Fibroblast of skin of left quadriceps (primary cell): ENCODE measurements at regions not wholly inside any gene's neighbourhood (a gene's known extent, or its start where the extent isn't known, plus 50 kb on each side); places are given as distances from the start of the nearest gene placed in this dataset.
"Not testable (repeated sequence)": the region's sequence is repeated elsewhere in the genome, so short reads cannot be mapped to it uniquely, and the experiment has no call there.

Source experiments
- DNase-seq, 2 experiments: peaks; one replicate each; pipeline ENCODE4 v3.0.0-alpha.2; 2013; ENCODE audit warnings: low read depth in 2 of 2

DNA sequence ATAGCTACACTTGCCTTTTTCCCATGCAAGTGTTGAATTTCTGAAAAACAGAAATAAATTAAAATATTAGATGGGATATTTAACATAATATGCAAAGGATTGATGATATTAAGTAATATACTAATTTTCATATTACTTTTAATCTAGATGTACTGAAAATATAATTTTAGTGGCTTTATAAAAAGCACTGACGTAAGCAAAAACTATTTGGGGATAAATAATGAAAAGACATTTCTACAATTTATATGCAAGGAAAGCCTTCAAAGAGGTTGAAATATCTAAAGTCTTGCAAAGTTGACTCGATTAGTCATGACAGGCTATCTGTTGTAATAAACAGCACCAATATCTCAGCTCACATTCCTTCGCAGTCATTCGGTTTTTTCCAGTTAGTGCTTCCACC lies 94.9 kb upstream of the ABCB5 start:
- no peak for DNase-seq

DNA sequence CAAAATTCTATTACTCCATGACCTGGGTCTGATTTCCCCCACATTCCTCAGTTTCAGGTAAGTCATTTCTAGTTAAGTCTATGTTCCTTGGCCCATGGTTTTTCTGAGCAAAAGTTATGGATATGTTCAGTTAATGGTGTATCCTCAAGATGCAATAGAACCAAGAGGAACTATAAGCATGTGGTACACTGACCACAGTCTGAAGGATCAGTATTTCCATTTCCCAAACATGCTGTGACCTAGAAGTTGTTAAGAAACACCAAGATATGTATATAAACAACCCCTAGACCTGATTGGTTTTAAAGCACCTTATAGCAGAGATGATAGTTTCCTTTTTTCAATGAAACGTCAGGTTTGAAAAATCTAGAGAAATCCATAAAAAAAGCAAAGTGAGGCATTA lies 94.2 kb upstream of the ABCB5 start:
- DNase-seq, result no peak

DNA sequence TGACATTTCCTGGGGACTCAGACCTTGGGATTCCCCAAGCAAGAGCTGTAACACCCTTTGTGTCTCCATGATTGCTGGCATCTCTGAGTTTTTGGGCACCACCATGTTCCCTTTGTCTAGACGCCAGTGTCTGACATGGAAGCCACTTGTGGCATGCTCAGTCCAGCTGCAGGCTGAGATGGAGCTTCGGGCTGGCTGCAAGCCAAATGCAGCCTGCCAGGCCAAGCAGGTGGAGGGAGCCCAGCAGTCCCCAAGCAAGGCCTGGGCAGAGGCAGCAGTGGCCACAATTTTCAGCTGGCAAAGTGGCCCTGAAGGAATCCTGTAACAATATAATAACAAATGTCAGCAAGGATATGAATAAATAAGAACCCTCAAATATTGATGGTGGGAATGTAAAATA lies 86.2 kb upstream of the ABCB5 start:
- DNase-seq, result no peak

DNA sequence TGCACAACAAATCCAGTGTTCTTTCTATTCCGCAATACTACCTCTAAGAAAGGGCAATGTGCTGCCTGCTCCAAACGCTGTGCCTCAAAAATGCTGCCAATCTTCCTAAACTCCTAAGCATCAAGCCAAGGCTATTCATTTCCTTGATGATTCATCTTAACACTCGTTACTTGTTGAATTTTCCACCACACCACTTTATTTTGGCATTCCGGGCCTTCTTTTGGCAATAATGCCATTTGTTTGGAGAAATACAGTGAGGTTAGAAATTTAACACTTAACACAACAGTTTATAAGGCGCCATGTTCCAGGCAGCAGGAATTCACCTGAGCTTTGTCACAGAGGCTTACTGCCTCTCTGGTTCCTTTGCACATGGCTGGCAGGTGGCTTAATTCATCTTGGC lies 82.6 kb upstream of the ABCB5 start:
- no peak for DNase-seq

DNA sequence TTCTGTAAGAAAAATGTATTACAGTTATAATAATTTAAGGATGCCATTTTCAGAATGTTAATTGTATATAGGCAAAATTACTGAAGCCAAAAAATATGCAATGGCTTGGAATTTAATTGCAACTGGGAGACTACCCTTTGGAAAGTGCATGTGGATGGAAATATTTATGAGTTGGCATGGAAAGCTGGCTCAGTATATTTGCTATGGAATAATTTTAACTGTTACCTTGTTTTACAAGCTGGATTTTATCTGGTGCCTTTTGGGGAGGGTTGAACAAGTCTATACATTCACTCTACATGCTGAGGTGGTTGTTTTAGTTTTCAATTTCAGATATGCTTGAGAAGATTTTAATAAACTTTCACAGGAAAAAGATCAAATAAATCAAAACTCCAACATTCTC lies 80.9 kb upstream of the ABCB5 start:
- DNase-seq, result no peak

DNA sequence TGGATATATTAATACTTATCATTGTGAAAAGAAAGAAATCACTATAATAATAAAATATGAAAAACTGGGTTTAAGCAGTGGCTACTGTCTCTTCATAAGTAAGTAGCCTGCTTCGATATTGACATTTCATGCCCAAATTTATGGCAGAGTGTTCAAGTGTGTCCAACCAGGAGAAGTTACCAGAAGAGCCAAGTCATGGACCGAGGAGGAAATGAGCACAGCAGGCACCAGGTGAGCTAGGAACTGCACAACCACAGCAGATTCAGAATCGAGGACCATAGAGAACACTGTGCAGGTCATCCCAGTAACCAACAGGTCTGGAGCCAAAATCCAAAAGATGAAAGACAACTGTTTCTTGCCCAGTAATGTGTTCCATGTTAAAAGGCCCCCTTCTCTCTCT lies 79.9 kb upstream of the ABCB5 start:
- DNase-seq, result no peak

DNA sequence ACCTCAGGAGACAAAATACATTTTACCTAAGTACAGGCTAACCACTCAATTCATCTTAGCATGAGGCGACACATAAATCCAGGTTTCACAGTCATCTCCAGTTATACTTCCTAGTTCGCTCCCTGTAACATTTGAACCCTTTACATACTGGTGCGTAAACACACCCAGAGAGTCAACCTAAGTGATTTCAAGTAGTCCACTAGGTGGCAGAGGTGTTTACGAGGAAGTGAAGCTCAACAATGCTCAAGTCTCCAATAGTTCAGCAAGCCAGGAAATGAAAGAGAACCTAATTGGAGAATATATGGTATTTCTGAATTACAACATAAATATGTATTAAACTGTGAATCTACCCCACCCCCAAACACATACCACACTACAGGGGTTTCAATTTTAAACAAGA lies 76.3 kb upstream of the ABCB5 start:
- DNase-seq, result no peak

DNA sequence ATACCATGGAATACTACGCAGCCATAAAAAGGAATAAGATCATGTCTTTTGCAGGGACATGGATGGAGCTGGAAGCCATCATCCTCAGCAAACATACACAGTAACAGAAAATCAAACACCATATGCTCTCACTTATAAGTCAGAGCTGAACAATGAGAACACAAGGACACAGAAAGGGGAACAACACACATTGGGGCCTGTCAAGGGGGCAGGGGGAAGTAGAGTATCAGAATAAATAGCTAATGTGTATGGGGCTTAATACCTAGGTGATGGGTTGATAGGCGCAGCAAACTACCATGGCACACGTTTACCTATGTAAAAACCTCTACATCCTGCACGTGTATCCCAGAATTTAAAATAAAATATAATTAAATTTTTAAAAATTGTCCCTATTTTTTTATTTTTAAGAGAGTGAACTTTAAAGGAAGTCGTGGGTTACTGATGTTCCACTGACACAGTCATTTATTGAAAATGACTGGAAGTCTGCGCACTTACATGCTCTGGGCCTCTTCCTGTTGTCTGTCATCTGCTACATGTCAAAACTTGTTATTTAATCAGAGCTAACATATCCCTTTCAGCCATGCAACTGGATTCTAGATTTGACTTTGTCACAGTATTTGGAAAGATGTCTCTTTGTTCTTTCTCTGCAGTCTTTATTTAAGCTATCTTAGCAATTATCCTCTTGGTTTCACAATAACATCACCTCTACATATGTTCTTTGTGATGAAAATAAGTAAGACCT lies 73.7 kb upstream of the ABCB5 start:
- no peak for DNase-seq

DNA sequence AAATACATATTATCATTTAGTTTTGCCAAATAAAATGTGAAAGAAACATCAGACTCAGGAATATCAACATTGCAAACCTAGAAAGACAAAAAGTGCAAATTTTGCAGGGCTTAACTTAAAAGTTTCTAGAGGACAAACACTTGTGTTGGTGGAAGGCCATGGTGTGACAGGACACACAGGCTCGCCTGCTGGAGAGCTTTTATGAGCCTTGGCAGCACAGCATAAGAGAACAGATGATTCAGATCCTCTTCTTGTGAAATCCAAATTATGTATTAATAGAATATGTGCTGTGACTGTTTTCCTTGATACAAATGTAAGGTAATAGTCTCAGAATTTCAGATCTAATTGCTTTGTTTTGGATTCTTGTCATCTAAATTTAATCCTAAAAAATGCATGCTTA lies 72.9 kb upstream of the ABCB5 start:
- peak in 1 of 2 experiments; percentile 1 for DNase-seq

DNA sequence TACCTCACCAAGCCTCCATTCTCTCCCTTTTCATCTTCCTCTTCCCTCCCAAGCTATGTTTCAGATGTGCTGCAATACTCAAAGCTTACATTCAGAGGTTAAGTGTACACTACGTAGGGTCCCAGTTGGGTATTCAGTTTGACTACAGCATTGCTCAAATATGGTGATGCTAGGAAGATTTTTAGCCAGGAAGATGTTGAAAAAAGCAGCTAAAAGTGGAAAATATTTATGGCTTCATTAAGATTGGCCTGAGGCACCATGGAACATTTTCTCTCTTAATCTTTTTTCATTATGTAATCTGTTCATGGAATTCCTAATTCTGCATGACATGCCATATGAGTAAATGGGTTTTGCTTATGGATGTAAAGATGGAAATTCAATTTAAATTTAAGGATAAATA lies 72.0 kb upstream of the ABCB5 start:
- no peak for DNase-seq

DNA sequence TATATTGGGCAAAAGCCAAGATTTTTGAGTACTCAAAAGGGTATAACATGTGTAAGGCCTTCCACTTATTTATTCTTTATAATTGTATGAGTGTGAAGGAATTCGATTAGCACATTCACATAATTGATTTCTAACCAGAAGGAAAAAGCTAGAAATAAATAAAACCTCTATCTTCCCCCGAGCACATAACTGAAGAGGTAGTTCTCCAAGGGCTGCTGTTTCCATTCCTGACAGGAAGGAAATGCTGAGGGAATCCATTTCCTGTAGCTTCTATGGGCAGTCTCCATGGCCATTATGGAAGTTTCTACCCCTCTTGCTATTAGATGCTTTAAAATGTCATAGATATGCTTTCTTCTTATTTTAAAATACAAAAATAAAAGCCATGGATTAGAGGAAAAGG lies 70.5 kb upstream of the ABCB5 start:
- no peak for DNase-seq

DNA sequence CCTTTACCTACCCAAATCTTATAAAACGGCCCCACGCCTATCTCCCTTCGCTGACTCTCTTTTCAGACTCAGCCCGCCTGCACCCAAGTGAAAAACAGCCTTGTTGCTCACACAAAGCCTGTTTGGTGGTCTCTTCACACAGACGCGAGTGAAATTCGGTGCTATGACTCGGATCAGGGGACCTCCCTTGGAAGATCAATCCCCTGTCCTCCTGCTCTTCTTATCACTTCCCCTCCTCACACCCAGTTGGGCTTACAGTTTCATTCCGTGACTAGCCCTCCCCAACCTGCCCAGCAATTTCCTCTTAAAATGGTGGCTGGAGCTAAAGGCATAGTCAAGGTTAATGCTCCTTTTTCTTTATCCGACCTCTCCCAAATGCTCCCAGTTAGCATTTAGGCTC lies 68.5 kb upstream of the ABCB5 start:
- not testable (repeated sequence) for DNase-seq

DNA sequence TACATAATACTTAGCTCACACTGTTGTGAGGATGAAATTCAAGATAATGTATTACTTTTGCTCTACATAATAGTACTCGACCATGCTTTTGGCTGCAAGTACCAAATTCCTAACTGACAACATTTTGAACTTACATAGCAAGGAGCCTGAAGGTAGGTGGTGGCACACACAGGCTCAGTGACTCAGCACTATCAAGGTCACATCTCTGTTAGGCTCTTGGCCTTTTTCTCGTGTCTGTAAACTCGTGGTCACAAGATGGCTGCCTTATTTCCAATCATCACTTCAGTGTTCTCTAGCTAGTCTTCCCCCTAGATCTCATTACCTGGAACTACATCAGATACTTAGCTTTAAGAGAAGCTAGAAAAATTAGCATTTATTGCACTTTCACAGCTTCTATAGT lies 61.4 kb upstream of the ABCB5 start:
- DNase-seq, result no peak

DNA sequence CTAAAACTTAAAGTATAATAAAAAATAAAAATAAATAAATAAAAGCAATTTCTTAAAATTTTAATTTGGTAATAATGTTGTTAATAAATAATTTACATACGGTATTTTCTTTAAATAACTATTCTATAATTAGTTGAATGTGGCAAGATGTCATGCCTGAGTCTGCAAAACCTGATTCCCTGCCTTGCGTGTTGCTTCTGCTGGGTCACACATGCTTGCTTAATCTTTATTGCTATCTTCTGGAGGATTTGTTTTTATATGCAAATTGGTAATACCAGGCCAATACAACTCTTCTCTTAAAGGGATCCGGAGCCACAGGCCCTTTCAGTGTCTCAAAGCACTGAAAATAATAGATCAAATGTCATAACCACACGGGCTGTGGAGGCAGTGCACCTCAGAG lies 59.4 kb upstream of the ABCB5 start:
- DNase-seq, result no peak

DNA sequence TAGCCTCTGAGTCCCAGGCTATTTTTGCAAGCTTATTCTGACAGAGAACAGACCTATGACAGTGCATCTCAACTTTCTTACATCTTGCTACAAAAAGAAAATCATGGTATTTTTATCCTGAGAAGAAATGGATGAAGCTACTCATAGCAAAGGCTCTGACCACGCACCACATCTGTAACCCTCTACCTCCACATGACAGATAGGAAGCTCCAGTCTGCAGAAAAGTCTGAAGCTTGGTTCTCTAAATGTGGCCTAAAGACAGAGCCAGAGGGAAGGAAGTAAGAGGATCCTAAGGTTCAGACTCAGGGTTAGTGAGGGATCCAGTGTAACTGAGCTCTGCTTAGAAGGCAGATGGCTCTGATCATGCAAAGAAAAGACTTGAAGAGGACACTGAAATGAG lies 58.4 kb upstream of the ABCB5 start:
- no peak for DNase-seq

DNA sequence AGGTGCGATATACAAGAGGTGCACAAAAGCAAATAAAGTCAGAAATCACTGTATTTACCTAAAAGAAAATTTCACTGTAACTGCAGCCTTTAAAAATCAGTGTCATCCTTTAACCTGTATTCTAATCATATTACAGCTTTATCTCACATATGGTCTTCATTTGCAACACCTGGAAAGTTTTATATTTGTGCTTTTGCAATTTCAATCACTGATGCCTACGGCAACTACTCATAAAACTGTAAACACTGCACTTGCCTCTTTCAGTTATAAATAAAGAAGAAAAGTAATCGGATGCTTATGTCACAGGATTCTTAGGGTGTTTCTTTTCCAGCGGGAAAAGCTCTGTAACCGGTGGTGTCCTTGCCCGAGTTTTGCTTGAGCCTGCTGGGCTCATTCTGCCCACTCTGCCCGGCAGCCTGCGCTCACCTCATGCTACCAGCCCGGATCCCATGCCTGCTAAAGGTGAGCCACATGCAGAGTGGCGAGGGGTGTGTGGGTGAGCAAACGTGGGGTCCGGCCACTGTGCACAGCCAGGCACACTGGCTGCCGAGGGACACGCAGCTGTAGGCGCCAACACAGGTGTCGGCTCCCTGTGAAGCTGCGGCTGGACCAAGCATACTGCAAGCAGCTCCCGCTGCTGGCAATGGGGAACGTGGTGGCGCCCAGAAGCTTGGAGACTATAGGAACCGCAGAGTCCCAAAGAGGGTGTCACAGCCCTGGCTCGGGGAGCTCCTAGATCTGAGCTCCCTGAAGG lies 56.3 kb upstream of the ABCB5 start:
- DNase-seq, result no peak

DNA sequence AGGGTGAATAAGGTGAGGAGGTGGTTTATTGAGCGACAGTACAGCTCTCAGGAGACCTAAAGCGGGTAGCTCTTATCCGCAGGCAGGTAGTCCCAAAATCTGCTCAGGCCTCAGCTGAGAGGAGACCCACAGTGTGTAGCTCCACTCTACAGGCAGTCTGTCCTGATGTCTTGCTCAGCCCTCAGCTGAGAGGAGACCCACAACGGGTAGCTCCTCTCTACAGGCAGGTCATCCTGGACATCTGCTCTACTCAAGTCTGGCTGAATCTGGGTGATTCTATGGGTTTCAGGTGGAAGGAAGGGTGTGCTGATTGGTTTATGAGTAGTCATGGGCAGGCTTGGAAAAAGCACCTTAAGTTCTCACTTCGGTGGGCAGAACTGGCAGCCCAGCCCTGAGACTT lies 55.6 kb upstream of the ABCB5 start:
- no peak for DNase-seq

DNA sequence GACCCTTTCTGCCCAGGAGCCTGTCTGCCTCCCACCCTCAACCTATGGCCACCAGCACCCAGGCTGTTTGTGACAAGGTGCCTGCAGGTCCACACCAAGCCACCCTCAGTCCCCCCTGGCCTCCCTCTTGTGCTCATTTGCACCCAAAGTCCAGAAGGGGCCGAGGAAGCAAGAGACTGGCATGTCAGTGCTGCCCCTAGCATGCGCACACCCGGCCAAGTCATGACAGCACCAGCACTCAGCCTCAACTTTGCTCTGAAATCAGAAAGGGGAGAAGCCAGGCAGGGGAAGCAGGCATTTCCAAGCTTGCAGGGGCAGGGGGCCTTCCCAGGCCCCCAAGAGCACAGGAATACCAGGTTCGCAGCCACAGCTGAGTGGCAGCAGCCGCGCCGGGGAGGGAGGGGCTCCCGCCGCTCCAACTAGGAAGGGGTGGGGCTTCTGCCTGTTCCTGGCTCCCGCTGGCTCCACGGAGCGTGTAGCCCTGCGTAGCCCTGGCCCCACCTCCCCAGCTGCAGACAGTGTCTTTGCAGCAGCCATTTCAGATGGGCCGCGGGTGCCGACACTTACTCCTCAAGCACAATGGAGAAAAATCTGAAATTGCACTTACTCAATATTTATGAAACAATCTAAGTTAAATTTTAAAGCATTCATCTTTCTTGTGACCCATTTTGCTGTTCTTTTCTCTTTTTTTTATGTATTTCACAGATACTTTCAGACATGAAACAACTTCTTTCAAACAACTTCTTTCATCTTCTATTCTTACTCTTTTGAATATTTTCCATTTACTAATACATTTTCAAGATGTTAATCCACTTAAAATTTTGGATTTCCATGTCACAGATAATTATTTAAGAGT lies 54.9 kb upstream of the ABCB5 start:
- DNase-seq, result no peak

DNA sequence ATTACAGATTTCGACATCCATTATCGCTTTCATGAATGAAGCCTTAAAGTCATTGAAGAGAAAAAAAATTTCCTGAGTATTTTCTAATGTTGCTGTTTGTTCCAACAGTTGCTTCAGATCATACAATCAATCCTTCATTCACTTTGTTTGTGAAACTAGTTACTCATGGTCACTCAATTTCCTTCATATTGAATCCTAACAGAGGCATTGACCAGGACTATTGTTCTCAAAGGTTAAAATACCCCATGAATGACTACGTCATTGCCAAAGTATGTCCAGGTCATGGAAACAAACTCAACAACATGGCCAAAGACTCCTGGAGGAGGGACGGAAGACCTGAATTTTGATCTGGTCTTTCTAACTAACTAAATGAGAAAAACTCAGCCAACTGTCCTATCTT lies 54.0 kb upstream of the ABCB5 start:
- no peak for DNase-seq

DNA sequence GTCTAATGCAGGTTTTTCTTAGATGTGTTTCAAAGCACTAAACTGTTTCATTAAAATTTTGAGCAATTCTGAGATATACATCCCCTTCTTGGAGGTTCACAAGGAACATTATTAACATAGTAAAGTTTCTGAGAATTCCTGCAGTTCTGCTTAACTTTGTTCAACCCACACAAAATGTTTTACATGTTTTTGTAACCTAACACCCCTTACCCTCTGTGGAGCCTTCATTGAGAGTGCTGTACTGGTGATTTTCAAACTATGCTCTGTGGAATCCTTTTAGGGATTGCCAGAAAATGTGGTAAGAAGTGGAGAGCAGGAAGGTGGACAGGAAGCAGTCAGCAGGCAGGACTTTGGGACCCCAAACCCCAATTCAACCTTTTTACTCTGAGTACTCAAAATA lies 53.6 kb upstream of the ABCB5 start:
- no peak for DNase-seq

DNA sequence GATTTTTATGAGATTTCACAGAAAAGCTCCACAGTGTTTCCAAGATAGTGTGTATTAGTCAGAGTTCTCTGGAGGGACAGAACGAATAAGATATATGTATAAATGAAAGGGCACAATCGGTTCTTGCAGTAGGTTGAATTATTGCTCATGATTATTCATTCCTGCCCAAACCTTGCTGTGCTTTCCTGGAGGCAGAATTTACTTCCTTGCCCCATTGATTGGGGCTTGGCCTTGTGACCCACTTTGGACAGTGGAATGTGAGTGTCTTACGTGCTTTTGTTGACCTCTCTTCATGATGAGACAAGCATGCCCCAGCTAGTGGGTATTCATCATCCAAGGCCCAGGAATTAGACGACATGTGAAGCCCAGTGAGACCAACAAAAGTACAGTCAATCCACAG lies 53.0 kb upstream of the ABCB5 start:
- DNase-seq, result no peak
